Trophoblast cell (in vitro differentiated cells and primary cell): ENCODE measurements at regions not wholly inside any gene's neighbourhood (a gene's known extent, or its start where the extent isn't known, plus 50 kb on each side); places are given as distances from the start of the nearest gene placed in this dataset.
A peak's percentile ranks its signal among the peaks of the same experiment; 100 is the strongest.

Experiments used
- DNase-seq, 2 donors: peaks; one replicate each; pipeline ENCODE4 v3.0.0-alpha.2; 2016
- H2AFZ ChIP-seq: 2 replicates; pipeline ENCODE4 v1.6.1; 2013; ENCODE audit warnings: low read length, moderate library complexity, mild to moderate bottlenecking; ENCODE audit not compliant: insufficient read depth, poor library complexity
- H2AK5ac ChIP-seq: 2 replicates; pipeline ENCODE4 v1.6.1; 2013; ENCODE audit warnings: mild to moderate bottlenecking, low read length
- H2BK120ac ChIP-seq: 2 replicates; pipeline ENCODE4 v1.6.1; 2013; ENCODE audit warnings: low read length, mild to moderate bottlenecking, moderate library complexity; ENCODE audit not compliant: insufficient read depth, poor library complexity
- H2BK12ac ChIP-seq: 2 replicates; pipeline ENCODE4 v1.6.1; 2013; ENCODE audit warnings: mild to moderate bottlenecking, low read length, moderate library complexity
- H2BK5ac ChIP-seq: 2 replicates; pipeline ENCODE4 v1.6.1; 2013; ENCODE audit warnings: low read length, low read depth, moderate library complexity, mild to moderate bottlenecking; ENCODE audit not compliant: poor library complexity
- H3K14ac ChIP-seq: 2 replicates; pipeline ENCODE4 v1.6.1; 2013; ENCODE audit warnings: mild to moderate bottlenecking, low read length
- H3K18ac ChIP-seq: 2 replicates; pipeline ENCODE4 v1.6.1; 2013; ENCODE audit warnings: mild to moderate bottlenecking, low read length
- H3K23ac ChIP-seq: 2 replicates; pipeline ENCODE4 v1.6.1; 2013; ENCODE audit warnings: low read length
- H3K27ac ChIP-seq: 2 replicates; pipeline ENCODE4 v1.5.1; 2013; ENCODE audit warnings: low read depth, mild to moderate bottlenecking, inconsistent platforms, low read length, moderate library complexity
- H3K27me3 ChIP-seq: 2 replicates; pipeline ENCODE4 v1.6.1; 2013; ENCODE audit warnings: inconsistent platforms, mild to moderate bottlenecking, low read length, moderate library complexity; ENCODE audit not compliant: insufficient read depth
- H3K36me3 ChIP-seq, 2 experiments: 1 replicate in 1 of 2; 2 replicates in 1 of 2; pipeline ENCODE4 v1.6.1; 2013; ENCODE audit warnings: low read length in 2 of 2, mild to moderate bottlenecking in 2 of 2, moderate library complexity in 1 of 2; ENCODE audit not compliant: insufficient read depth in 2 of 2, control insufficient read depth in 1 of 2
- H3K4ac ChIP-seq: 2 replicates; pipeline ENCODE4 v1.6.1; 2013; ENCODE audit warnings: low read depth, mild to moderate bottlenecking, low read length, moderate library complexity
- H3K4me1 ChIP-seq, 2 experiments: 1 replicate in 1 of 2; 2 replicates in 1 of 2; pipeline ENCODE4 v1.6.1; 2013; ENCODE audit warnings: low read length in 2 of 2, mild to moderate bottlenecking in 2 of 2, moderate library complexity in 1 of 2; ENCODE audit not compliant: insufficient read depth in 2 of 2, control insufficient read depth in 1 of 2
- H3K4me2 ChIP-seq: 2 replicates; pipeline ENCODE4 v1.6.1; 2013; ENCODE audit warnings: inconsistent platforms, mild to moderate bottlenecking, low read length, moderate library complexity
- H3K4me3 ChIP-seq: 2 replicates; pipeline ENCODE4 v1.5.1; 2013; ENCODE audit warnings: mild to moderate bottlenecking, low read depth, low read length, inconsistent platforms
- H3K79me1 ChIP-seq: one replicate; pipeline ENCODE4 v1.6.1; 2013; ENCODE audit warnings: low read length
- H3K79me2 ChIP-seq: 2 replicates; pipeline ENCODE4 v1.6.1; 2013; ENCODE audit warnings: low read length, mild to moderate bottlenecking; ENCODE audit not compliant: control insufficient read depth, insufficient read depth, poor library complexity
- H3K9ac ChIP-seq: 2 replicates; pipeline ENCODE4 v1.6.1; 2013; ENCODE audit warnings: mild to moderate bottlenecking, low read length
- H3K9me3 ChIP-seq: 2 replicates; pipeline ENCODE4 v1.6.1; 2013; ENCODE audit warnings: low read depth, mild to moderate bottlenecking, control low read depth, inconsistent platforms, low read length; ENCODE audit not compliant: insufficient read depth
- H4K12ac ChIP-seq: 2 replicates; pipeline ENCODE4 v1.6.1; 2013; ENCODE audit warnings: low read depth, mild to moderate bottlenecking, low read length, moderate library complexity
- H4K8ac ChIP-seq: 2 replicates; pipeline ENCODE4 v1.6.1; 2013; ENCODE audit warnings: low read depth, mild to moderate bottlenecking, low read length, moderate library complexity
- H4K91ac ChIP-seq: one replicate; pipeline ENCODE4 v1.6.1; 2013; ENCODE audit warnings: low read depth, mild to moderate bottlenecking, low read length, moderate library complexity
- WGBS: extraction: QIAGEN DNeasy Blood & Tissue Kit; methylation state at CpG from one replicate; pipeline ENCODE4 v1.1.7; 2013; ENCODE audit warnings: missing lambda C conversion rate; ENCODE audit not compliant: insufficient read length, insufficient coverage; ENCODE audit errors: extremely low coverage; 5-methylcytosine and 5-hydroxymethylcytosine counted together

DNA sequence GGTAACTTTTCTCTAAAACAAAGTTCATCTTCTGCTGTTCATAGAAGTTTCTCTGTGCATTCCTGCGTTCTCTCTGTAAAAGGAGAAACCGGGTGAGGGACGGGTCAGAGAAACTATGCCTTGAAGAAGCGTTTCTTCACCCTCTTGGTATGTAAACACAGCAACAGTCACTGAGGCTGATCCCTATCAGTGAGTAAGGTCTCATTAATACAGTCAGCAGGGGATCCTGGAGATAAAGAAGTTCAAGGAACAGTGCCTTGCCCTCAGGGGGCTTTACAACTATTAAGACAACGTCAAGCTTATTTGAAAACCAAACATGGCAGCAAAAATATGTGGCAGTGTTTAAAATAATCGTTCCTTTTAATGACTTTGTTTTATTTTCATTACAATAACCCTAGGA, 202.9 kb upstream of the IL12B start:
- no CpG with 5 or more reads among the region's 6 CpGs for WGBS
- Histone ChIP-seq H2BK5ac (no peak overlapping the region), H2BK12ac (no peak overlapping the region), H3K14ac (no peak overlapping the region), H2BK120ac (no peak overlapping the region), H3K9ac (no peak overlapping the region), H3K4me3 (no peak overlapping the region), H3K36me3 (no peaks in the 10 kb centered on the region), H3K4me1 (no peaks in the 10 kb centered on the region), H4K91ac (no peak overlapping the region), H2AK5ac (no peak overlapping the region), H3K27me3 (no peaks in the 10 kb centered on the region), H3K9me3 (no peaks in the 10 kb centered on the region), H3K79me1 (peaks cover 1% of the 10 kb centered on the region), H3K79me2 (no peaks in the 10 kb centered on the region), H4K8ac (no peak overlapping the region), H3K23ac (no peak overlapping the region), H2AFZ (no peak overlapping the region), H3K4ac (no peak overlapping the region), H3K27ac (no peak overlapping the region), H3K18ac (no peak overlapping the region), H3K4me2 (no peak overlapping the region), H4K12ac (no peak overlapping the region)
- peak; percentile 95 to 97 for DNase-seq

DNA sequence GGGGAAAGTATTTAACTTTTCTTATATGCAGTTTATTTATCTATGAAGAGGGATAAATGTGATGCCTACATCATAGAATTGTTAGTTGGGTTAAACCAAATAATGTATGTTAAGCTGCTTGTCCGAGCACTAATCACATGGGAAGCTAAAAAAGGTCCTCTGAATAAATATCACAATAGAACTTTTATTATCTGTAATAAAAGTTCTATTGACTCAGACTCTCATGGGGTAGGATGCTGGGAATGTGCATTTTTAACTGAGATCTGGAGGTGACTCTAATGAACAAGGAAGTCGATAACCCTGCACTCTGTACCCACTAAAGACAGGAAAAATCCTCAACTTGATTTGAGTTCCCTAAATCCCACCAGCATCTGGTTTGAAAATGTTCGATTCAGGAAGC, 205.9 kb upstream of the IL12B start:
- H2AK5ac ChIP-seq, result no peak overlapping the region
- no peaks in the 10 kb centered on the region for H3K9me3 ChIP-seq
- no peaks in the 10 kb centered on the region for H3K79me2 ChIP-seq
- no peak overlapping the region for H4K12ac ChIP-seq
- H3K4me1 ChIP-seq, result no peaks in the 10 kb centered on the region
- H3K27me3 ChIP-seq, result no peaks in the 10 kb centered on the region
- no peak overlapping the region for H4K8ac ChIP-seq
- no peak overlapping the region for H2BK5ac ChIP-seq
- no peak overlapping the region for H3K9ac ChIP-seq
- no peak overlapping the region for H3K14ac ChIP-seq
- H2BK120ac ChIP-seq, result no peak overlapping the region
- WGBS, result no CpG with 5 or more reads among the region's 3 CpGs
- H3K36me3 ChIP-seq, result no peaks in the 10 kb centered on the region
- H2BK12ac ChIP-seq, result no peak overlapping the region
- H4K91ac ChIP-seq, result no peak overlapping the region
- H3K4me3 ChIP-seq, result no peak overlapping the region
- DNase-seq, result no peak
- H3K4ac ChIP-seq, result no peak overlapping the region
- no peak overlapping the region for H3K4me2 ChIP-seq
- no peak overlapping the region for H3K18ac ChIP-seq
- no peak overlapping the region for H2AFZ ChIP-seq
- no peaks in the 10 kb centered on the region for H3K79me1 ChIP-seq
- H3K27ac ChIP-seq, result no peak overlapping the region
- no peak overlapping the region for H3K23ac ChIP-seq

DNA sequence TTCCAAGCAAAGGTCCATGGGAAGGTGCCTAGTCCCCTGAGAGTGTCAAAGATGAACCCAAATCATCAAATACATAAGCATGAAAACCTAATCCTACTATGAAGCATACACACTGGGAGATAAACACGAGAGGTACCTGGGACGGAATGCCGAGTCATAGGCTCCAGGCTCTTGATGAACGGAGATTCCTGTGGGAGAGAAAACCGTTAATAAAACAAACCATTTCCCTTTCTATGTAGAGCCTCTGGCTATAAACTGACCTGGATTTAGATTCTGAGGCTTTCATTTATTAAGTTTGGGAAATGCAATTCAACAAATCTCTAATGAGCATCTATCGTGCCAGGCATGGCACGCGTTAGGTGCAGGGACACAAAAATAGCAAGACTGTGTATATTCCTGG, 206.4 kb upstream of the IL12B start:
- no peak overlapping the region for H2BK12ac ChIP-seq
- H2BK120ac ChIP-seq, result no peak overlapping the region
- no peak overlapping the region for H3K18ac ChIP-seq
- no peak for DNase-seq
- H2BK5ac ChIP-seq, result no peak overlapping the region
- H4K12ac ChIP-seq, result no peak overlapping the region
- H3K79me2 ChIP-seq, result no peaks in the 10 kb centered on the region
- no peak overlapping the region for H2AK5ac ChIP-seq
- H3K4me2 ChIP-seq, result no peak overlapping the region
- no peak overlapping the region for H2AFZ ChIP-seq
- WGBS, result no CpG with 5 or more reads among the region's 8 CpGs
- H4K91ac ChIP-seq, result no peak overlapping the region
- H3K23ac ChIP-seq, result no peak overlapping the region
- no peaks in the 10 kb centered on the region for H3K36me3 ChIP-seq
- H3K4ac ChIP-seq, result no peak overlapping the region
- H3K4me1 ChIP-seq, result no peaks in the 10 kb centered on the region
- no peak overlapping the region for H3K9ac ChIP-seq
- no peaks in the 10 kb centered on the region for H3K79me1 ChIP-seq
- H3K4me3 ChIP-seq, result no peak overlapping the region
- no peak overlapping the region for H3K27ac ChIP-seq
- no peak overlapping the region for H3K14ac ChIP-seq
- no peak overlapping the region for H4K8ac ChIP-seq
- H3K9me3 ChIP-seq, result no peaks in the 10 kb centered on the region
- H3K27me3 ChIP-seq, result no peaks in the 10 kb centered on the region

DNA sequence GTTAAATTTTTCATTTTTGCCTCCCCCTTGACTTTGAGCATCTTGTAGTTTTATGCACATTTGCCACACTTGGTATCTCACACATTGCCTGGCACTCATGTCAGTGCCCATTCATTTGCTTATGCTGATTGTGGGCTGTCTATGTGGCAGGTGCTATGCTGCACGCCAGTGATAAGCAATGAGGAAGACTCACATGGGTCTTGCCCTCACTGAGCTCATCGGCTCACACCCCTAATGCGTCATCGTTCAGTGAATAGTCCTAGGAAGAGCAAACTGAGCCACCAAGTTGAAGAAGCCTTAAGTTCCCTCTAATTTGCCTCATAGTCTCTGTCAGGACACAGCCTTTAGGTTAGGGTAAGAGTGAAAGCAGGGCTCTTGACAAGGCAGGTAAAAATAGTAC, 209.4 kb upstream of the IL12B start:
- no peak overlapping the region for H3K23ac ChIP-seq
- no peak overlapping the region for H2AK5ac ChIP-seq
- WGBS, result no CpG with 5 or more reads among the region's 4 CpGs
- H2BK120ac ChIP-seq, result no peak overlapping the region
- H3K4me1 ChIP-seq, result no peaks in the 10 kb centered on the region
- no peak overlapping the region for H2BK12ac ChIP-seq
- no peak for DNase-seq
- H3K27me3 ChIP-seq, result no peaks in the 10 kb centered on the region
- H3K79me2 ChIP-seq, result no peaks in the 10 kb centered on the region
- no peak overlapping the region for H2BK5ac ChIP-seq
- no peak overlapping the region for H4K12ac ChIP-seq
- H3K4ac ChIP-seq, result no peak overlapping the region
- no peak overlapping the region for H3K4me2 ChIP-seq
- no peak overlapping the region for H3K14ac ChIP-seq
- H4K91ac ChIP-seq, result no peak overlapping the region
- no peaks in the 10 kb centered on the region for H3K36me3 ChIP-seq
- H2AFZ ChIP-seq, result no peak overlapping the region
- no peaks in the 10 kb centered on the region for H3K9me3 ChIP-seq
- no peaks in the 10 kb centered on the region for H3K79me1 ChIP-seq
- H4K8ac ChIP-seq, result no peak overlapping the region
- no peak overlapping the region for H3K27ac ChIP-seq
- no peak overlapping the region for H3K18ac ChIP-seq
- no peak overlapping the region for H3K4me3 ChIP-seq
- H3K9ac ChIP-seq, result peak overlapping the region; percentile 19
